WTC11 (cell line): ENCODE measurements at regions not wholly inside any gene's neighbourhood (a gene's known extent, or its start where the extent isn't known, plus 50 kb on each side); places are given as distances from the start of the nearest gene placed in this dataset.

Experiments used
- ATAC-seq: fragments of 200-7000 bp; cut with Tn5 transposase; 2 replicates; pipeline ENCODE4 v1.10.0; 2021; ENCODE audit warnings: mild to moderate bottlenecking, moderate library complexity
- CTCF ChIA-PET: fragments of 300-600 bp; sonication (Branson Sonifier 250); formaldehyde crosslinking; loops from one replicate; lab custom pipeline; 2021; ENCODE audit warnings: antibody characterized with exemption; lab: Charles Lee
- POLR2A ChIA-PET: fragments of 350-600 bp; sonication (Branson Sonifier 250); formaldehyde crosslinking; loops from one replicate; lab custom pipeline; 2021; ENCODE audit warnings: antibody characterized with exemption; lab: Charles Lee
- DNase-seq: peaks from one replicate; pipeline ENCODE4 v3.0.0; 2021; ENCODE audit warnings: low spot score
- H3K27ac Mint-ChIP-seq: 2 replicates; pipeline ENCODE4 v1.8.0; 2021; ENCODE audit warnings: mixed read lengths
- H3K27me3 Mint-ChIP-seq: 2 replicates; pipeline ENCODE4 v1.8.0; 2021; ENCODE audit warnings: low read depth, mild to moderate bottlenecking, moderate library complexity, mixed read lengths
- H3K36me3 Mint-ChIP-seq: 2 replicates; pipeline ENCODE4 v1.8.0; 2021; ENCODE audit warnings: mixed read lengths
- H3K4me1 Mint-ChIP-seq: 2 replicates; pipeline ENCODE4 v1.8.0; 2022; ENCODE audit warnings: mixed read lengths
- H3K4me3 Mint-ChIP-seq: 2 replicates; pipeline ENCODE4 v1.8.0; 2021; ENCODE audit warnings: mild to moderate bottlenecking, moderate library complexity, mixed read lengths
- H3K9me3 Mint-ChIP-seq: 2 replicates; pipeline ENCODE4 v1.8.0; 2021; ENCODE audit warnings: mixed read lengths
- CTCF ChIP-seq: fragments of 200-600 bp; IDR thresholded peaks from 2 replicates; pipeline ENCODE4 v1.8.0; 2022; ENCODE audit warnings: antibody characterized with exemption
- ERG ChIP-seq: fragments of 250-450 bp; sonication (Bioruptor Pico); IDR thresholded peaks from 2 replicates; pipeline ENCODE4 v1.8.0; 2021; ENCODE audit warnings: mild to moderate bottlenecking
- GTF2I ChIP-seq: fragments of 250-450 bp; sonication (Bioruptor Pico); conservative IDR thresholded peaks from 2 replicates; pipeline ENCODE4 v1.4.0; 2021; ENCODE audit warnings: mild to moderate bottlenecking
- IRF1 ChIP-seq: sonication (generic); formaldehyde crosslinking; IDR thresholded peaks from 2 replicates; pipeline ENCODE4 v1.8.0; 2023; ENCODE audit warnings: missing genetic modification reagents
- MLX ChIP-seq: sonication (generic); formaldehyde crosslinking; IDR thresholded peaks from 2 replicates; pipeline ENCODE4 v1.8.1; 2023; ENCODE audit warnings: mild to moderate bottlenecking, missing genetic modification reagents, moderate library complexity
- MXD4 ChIP-seq: fragments of 250-450 bp; sonication (Bioruptor Pico); IDR thresholded peaks from 2 replicates; pipeline ENCODE4 v1.8.0; 2021; ENCODE audit warnings: mild to moderate bottlenecking, moderate library complexity, borderline replicate concordance
- TCF7 ChIP-seq: sonication (generic); formaldehyde crosslinking; IDR thresholded peaks from 2 replicates; pipeline ENCODE4 v1.8.0; 2022; ENCODE audit warnings: mild to moderate bottlenecking, low read depth, missing genetic modification reagents, moderate library complexity
- USF2 ChIP-seq: sonication (generic); formaldehyde crosslinking; IDR thresholded peaks from 2 replicates; pipeline ENCODE4 v1.8.1; 2023; ENCODE audit warnings: mild to moderate bottlenecking, missing genetic modification reagents, moderate library complexity
- ZNF121 ChIP-seq: sonication (generic); formaldehyde crosslinking; IDR thresholded peaks from 2 replicates; pipeline ENCODE4 v1.8.0; 2023; ENCODE audit warnings: missing genetic modification reagents
- ZNF512 ChIP-seq: sonication (generic); formaldehyde crosslinking; IDR thresholded peaks from 2 replicates; pipeline ENCODE4 v1.8.1; 2022; ENCODE audit warnings: missing genetic modification reagents, borderline replicate concordance
- ZNF671 ChIP-seq: fragments of 250-450 bp; sonication (Bioruptor Pico); IDR thresholded peaks from 2 replicates; pipeline ENCODE4 v1.8.0; 2021; ENCODE audit warnings: mild to moderate bottlenecking
- ZSCAN18 ChIP-seq: fragments of 250-450 bp; sonication (Bioruptor Pico); IDR thresholded peaks from 2 replicates; pipeline ENCODE4 v2.1.2; 2022; ENCODE audit warnings: mild to moderate bottlenecking, moderate library complexity
- TF ChIP-seq, protein P1 (sequence below): fragments of 250-450 bp; sonication (Bioruptor Pico); IDR thresholded peaks from 2 replicates; pipeline ENCODE4 v1.9.0; 2021; ENCODE audit warnings: mild to moderate bottlenecking, borderline replicate concordance
- TF ChIP-seq, protein P2 (sequence below): sonication (generic); formaldehyde crosslinking; IDR thresholded peaks from 2 replicates; pipeline ENCODE4 v1.8.0; 2023; ENCODE audit warnings: mild to moderate bottlenecking, missing genetic modification reagents
- TF ChIP-seq, protein P3 (sequence below): sonication (generic); formaldehyde crosslinking; IDR thresholded peaks from 2 replicates; pipeline ENCODE4 v1.8.1; 2022; ENCODE audit warnings: low read depth, missing genetic modification reagents, borderline replicate concordance

DNA sequence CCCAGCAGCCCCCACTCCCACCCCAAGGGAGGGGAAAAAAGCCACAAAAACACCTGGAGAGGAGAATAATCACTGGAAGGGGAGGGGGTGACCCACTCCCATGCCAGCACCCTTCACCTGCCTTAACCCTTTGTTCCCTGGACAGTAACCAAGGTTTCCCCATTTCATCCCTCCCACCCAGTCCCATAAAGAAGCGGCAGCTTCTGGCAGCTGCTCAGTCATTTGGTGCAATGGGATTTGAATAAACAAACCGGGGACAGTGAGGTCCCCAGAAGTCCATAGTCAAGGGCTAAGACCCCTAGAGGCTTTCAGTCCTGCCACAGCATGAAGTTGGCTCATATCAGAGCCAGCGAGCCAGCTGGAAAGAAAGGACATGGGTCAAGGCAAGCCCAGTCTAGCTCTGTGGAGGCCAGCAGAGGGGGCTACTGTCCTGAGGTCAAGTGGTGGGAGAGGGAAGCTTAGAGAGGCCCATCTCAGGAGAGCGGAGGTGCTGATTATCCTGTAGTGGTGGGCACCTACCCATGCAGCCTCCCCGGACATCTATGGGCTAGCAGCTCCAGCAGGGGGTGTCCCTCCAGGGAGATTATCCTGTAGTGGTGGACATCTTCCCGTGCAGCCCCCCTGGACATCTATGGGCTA is 58.9 kb upstream of the LBX1 start (continued):
- TF ChIP-seq, protein P1, sequence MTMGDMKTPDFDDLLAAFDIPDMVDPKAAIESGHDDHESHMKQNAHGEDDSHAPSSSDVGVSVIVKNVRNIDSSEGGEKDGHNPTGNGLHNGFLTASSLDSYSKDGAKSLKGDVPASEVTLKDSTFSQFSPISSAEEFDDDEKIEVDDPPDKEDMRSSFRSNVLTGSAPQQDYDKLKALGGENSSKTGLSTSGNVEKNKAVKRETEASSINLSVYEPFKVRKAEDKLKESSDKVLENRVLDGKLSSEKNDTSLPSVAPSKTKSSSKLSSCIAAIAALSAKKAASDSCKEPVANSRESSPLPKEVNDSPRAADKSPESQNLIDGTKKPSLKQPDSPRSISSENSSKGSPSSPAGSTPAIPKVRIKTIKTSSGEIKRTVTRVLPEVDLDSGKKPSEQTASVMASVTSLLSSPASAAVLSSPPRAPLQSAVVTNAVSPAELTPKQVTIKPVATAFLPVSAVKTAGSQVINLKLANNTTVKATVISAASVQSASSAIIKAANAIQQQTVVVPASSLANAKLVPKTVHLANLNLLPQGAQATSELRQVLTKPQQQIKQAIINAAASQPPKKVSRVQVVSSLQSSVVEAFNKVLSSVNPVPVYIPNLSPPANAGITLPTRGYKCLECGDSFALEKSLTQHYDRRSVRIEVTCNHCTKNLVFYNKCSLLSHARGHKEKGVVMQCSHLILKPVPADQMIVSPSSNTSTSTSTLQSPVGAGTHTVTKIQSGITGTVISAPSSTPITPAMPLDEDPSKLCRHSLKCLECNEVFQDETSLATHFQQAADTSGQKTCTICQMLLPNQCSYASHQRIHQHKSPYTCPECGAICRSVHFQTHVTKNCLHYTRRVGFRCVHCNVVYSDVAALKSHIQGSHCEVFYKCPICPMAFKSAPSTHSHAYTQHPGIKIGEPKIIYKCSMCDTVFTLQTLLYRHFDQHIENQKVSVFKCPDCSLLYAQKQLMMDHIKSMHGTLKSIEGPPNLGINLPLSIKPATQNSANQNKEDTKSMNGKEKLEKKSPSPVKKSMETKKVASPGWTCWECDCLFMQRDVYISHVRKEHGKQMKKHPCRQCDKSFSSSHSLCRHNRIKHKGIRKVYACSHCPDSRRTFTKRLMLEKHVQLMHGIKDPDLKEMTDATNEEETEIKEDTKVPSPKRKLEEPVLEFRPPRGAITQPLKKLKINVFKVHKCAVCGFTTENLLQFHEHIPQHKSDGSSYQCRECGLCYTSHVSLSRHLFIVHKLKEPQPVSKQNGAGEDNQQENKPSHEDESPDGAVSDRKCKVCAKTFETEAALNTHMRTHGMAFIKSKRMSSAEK (CRISPR knock-in tag): no peak
- TF ChIP-seq USF2 (CRISPR knock-in tag): no peak
- no peak for TF ChIP-seq ZSCAN18 (CRISPR knock-in tag)
- TF ChIP-seq CTCF: no peak
- TF ChIP-seq, protein P2, sequence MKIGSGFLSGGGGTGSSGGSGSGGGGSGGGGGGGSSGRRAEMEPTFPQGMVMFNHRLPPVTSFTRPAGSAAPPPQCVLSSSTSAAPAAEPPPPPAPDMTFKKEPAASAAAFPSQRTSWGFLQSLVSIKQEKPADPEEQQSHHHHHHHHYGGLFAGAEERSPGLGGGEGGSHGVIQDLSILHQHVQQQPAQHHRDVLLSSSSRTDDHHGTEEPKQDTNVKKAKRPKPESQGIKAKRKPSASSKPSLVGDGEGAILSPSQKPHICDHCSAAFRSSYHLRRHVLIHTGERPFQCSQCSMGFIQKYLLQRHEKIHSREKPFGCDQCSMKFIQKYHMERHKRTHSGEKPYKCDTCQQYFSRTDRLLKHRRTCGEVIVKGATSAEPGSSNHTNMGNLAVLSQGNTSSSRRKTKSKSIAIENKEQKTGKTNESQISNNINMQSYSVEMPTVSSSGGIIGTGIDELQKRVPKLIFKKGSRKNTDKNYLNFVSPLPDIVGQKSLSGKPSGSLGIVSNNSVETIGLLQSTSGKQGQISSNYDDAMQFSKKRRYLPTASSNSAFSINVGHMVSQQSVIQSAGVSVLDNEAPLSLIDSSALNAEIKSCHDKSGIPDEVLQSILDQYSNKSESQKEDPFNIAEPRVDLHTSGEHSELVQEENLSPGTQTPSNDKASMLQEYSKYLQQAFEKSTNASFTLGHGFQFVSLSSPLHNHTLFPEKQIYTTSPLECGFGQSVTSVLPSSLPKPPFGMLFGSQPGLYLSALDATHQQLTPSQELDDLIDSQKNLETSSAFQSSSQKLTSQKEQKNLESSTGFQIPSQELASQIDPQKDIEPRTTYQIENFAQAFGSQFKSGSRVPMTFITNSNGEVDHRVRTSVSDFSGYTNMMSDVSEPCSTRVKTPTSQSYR (CRISPR knock-in tag): no peak
- no peak for TF ChIP-seq IRF1 (CRISPR knock-in tag)
- TF ChIP-seq MXD4 (CRISPR knock-in tag): no peak
- TF ChIP-seq ERG (CRISPR knock-in tag): no peak
- TF ChIP-seq MLX (CRISPR knock-in tag): no peak

- Mint-ChIP-seq H3K9me3 (no peaks in the 10 kb centered on the region), H3K4me3 (no peak overlapping the region), H3K27ac (no peak overlapping the region), H3K4me1 (peaks cover 57% of the 10 kb centered on the region), H3K27me3 (peaks cover 96% of the 10 kb centered on the region), H3K36me3 (no peaks in the 10 kb centered on the region)
- ATAC-seq (no peak), DNase-seq (no peak)
- ChIA-PET POLR2A (no interaction called here), CTCF (interaction anchor here (0.8 to 12.3 kb wide), 21 partner anchors 9 to 549 kb away, joined by 3 to 203 read pairs (median 7); no protein-coding TSS in a partner anchor)
- TF ChIP-seq ZNF121 (no peak), ZNF512 (CRISPR knock-in tag) (no peak), GTF2I (CRISPR knock-in tag) (no peak), ZNF671 (no peak), TCF7 (no peak)
- TF ChIP-seq, protein P3, sequence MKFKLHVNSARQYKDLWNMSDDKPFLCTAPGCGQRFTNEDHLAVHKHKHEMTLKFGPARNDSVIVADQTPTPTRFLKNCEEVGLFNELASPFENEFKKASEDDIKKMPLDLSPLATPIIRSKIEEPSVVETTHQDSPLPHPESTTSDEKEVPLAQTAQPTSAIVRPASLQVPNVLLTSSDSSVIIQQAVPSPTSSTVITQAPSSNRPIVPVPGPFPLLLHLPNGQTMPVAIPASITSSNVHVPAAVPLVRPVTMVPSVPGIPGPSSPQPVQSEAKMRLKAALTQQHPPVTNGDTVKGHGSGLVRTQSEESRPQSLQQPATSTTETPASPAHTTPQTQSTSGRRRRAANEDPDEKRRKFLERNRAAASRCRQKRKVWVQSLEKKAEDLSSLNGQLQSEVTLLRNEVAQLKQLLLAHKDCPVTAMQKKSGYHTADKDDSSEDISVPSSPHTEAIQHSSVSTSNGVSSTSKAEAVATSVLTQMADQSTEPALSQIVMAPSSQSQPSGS (CRISPR knock-in tag): no peak
Measured at GRCh38 chr10:101289541-101289940, 60.3 kb upstream of the LBX1 start.
